ENCODE measurements at regions not wholly inside any gene's neighbourhood (a gene's known extent, or its start where the extent isn't known, plus 50 kb on each side); places are given as distances from the start of the nearest gene placed in this dataset.

DNA sequence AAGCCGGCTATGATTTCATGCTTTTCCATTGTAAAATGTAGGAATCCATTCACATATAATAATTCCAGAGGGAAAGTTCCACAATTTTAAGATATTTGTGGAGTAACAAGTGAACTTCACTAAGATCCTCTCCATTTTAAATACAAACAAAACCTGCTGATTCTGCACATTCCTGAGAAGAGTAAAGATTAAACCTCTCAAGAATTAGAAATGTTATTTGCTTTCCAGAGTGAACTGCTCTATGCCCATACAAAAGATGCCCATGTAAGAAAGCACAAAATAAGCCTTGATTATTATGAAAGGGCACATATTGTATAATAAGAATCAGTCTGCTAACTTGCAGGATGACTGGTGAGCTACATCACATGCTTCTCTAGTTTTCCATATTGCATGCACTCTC is 241.5 kb downstream of the COX18 start:
- no peak overlapping the region for H3K27ac ChIP-seq
- H3K9me3 ChIP-seq, result no peaks in the 10 kb centered on the region
- no peaks in the 10 kb centered on the region for H3K4me1 ChIP-seq
- DNase-seq, result no peak
- TF ChIP-seq, protein P1, sequence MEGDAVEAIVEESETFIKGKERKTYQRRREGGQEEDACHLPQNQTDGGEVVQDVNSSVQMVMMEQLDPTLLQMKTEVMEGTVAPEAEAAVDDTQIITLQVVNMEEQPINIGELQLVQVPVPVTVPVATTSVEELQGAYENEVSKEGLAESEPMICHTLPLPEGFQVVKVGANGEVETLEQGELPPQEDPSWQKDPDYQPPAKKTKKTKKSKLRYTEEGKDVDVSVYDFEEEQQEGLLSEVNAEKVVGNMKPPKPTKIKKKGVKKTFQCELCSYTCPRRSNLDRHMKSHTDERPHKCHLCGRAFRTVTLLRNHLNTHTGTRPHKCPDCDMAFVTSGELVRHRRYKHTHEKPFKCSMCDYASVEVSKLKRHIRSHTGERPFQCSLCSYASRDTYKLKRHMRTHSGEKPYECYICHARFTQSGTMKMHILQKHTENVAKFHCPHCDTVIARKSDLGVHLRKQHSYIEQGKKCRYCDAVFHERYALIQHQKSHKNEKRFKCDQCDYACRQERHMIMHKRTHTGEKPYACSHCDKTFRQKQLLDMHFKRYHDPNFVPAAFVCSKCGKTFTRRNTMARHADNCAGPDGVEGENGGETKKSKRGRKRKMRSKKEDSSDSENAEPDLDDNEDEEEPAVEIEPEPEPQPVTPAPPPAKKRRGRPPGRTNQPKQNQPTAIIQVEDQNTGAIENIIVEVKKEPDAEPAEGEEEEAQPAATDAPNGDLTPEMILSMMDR (IDR thresholded peaks at IDR 0.05), result no peak
- TF ChIP-seq POLR2A (IDR thresholded peaks at IDR 0.05), result no peak
- 33 to 50% methylated on average over 1 of the region's 1 CpG for WGBS, 2 donors
- intact Hi-C loops (cut with DNase I), result no loop called here
- no peak overlapping the region for H3K4me3 ChIP-seq
- H3K27me3 ChIP-seq, result no peaks in the 10 kb centered on the region
- no peaks in the 10 kb centered on the region for H3K36me3 ChIP-seq

DNA sequence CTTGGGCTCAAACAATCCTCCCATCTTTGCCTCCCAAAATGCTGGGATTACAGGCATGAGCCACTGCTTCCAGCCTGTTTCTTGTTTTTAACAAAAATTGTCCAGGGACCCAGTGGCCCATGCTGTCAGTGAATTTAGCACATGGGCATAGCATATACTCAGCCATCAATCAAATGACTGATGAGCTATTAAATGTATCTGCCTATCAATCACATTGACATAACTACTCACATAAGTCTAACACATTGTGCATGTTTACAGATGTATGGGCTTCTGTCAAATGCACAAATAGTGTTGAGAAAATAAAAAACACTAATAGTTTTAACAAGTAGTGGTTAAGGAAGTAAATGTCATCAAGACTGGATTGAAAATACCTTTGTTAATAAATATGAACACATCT is 249.4 kb downstream of the COX18 start:
- Histone ChIP-seq H3K36me3 (no peaks in the 10 kb centered on the region), H3K9me3 (no peaks in the 10 kb centered on the region), H3K27me3 (no peaks in the 10 kb centered on the region), H3K4me1 (no peaks in the 10 kb centered on the region), H3K27ac (no peak overlapping the region), H3K4me3 (no peak overlapping the region)
- TF ChIP-seq, protein P1 (IDR thresholded peaks at IDR 0.05), result no peak
- no peak for TF ChIP-seq POLR2A (IDR thresholded peaks at IDR 0.05)
- intact Hi-C loops (cut with DNase I), result no loop called here
- DNase-seq, result no peak

DNA sequence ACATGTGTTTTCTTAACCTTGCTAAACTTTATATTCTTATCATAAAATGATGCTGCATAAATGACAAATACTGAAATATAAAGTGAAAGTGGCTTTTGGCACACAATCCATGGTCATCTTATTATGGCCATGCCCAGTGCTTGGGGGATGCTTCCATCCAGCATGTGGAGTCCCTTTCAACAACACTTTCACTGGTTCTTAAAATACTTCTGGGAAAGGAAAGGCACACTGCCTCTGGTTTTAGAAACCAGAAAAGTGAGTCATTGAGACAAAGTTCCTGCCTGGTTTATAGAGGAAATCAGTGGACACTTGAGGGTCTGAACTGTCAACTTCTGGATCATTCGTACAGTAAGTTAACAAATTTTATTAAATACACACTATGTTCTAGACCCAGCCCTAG is 248.0 kb upstream of the ADAMTS3 start:
- Histone ChIP-seq H3K9me3 (no peaks in the 10 kb centered on the region), H3K4me3 (no peak overlapping the region), H3K36me3 (no peaks in the 10 kb centered on the region), H3K4me1 (no peaks in the 10 kb centered on the region), H3K27me3 (no peaks in the 10 kb centered on the region), H3K27ac (no peak overlapping the region)
- no peak for TF ChIP-seq POLR2A (IDR thresholded peaks at IDR 0.05)
- TF ChIP-seq, protein P1 (IDR thresholded peaks at IDR 0.05), result no peak
- intact Hi-C loops (cut with DNase I), result no loop called here
- no peak for DNase-seq
- WGBS, 2 donors, result 80 to 90% methylated on average over 1 of the region's 1 CpG

DNA sequence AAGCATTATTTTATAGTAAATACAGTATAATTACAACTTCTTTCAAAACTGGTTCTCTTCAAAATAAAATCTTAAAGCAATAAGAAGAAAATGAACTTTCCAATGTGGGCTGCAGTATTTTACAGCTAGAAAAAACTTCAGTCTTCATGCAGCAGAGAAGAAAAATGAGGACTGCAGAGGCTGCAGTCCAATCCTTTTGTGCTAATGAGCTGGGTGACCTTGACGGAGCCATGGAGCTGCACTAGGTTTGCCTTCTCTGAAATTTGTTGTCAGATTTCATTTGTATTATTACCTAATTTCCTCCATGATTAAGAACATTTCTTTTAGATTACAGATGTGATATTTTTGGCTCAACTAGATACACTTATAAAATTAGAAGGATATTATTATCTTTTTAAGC is 245.2 kb upstream of the ADAMTS3 start:
- H3K27me3 ChIP-seq, result no peaks in the 10 kb centered on the region
- H3K9me3 ChIP-seq, result no peaks in the 10 kb centered on the region
- H3K27ac ChIP-seq, result no peak overlapping the region
- TF ChIP-seq POLR2A (IDR thresholded peaks at IDR 0.05), result no peak
- TF ChIP-seq, protein P1 (IDR thresholded peaks at IDR 0.05), result no peak
- no peaks in the 10 kb centered on the region for H3K4me1 ChIP-seq
- intact Hi-C loops (cut with DNase I), result no loop called here
- H3K36me3 ChIP-seq, result no peaks in the 10 kb centered on the region
- no peak for DNase-seq
- H3K4me3 ChIP-seq, result no peak overlapping the region
- 63 to 65% methylated on average over 1 of the region's 1 CpG for WGBS, 2 donors

DNA sequence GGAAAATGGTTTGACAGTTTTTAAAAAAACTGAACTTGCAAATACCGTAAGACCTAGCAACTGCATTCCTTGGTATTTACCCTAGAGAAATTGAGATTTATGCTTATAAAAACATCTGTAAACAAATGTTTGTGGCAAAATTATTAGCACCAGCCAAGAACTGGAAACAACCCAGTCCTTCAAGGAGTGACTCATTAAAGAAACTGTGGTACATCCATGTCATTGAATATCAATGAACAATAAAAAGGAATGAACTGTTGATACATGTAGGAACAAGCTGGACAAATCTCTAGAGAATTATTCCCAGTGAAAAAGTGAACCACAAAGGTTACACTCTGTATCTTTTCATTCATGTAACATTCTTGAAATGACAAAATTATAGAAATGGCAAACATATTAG is 240.2 kb upstream of the ADAMTS3 start:
- Histone ChIP-seq H3K27me3 (no peaks in the 10 kb centered on the region), H3K4me1 (no peaks in the 10 kb centered on the region), H3K36me3 (no peaks in the 10 kb centered on the region), H3K4me3 (no peak overlapping the region), H3K9me3 (no peaks in the 10 kb centered on the region), H3K27ac (no peak overlapping the region)
- WGBS, 2 donors, result 44 to 63% methylated on average over 1 of the region's 1 CpG
- TF ChIP-seq, protein P1 (IDR thresholded peaks at IDR 0.05), result no peak
- TF ChIP-seq POLR2A (IDR thresholded peaks at IDR 0.05), result no peak
- DNase-seq, result no peak
- intact Hi-C loops (cut with DNase I), result no loop called here

All from esophagus squamous epithelium (tissue), 5 donors.